ENCODE measurements at regions not wholly inside any gene's neighbourhood (a gene's known extent, or its start where the extent isn't known, plus 50 kb on each side); places are given as distances from the start of the nearest gene placed in this dataset.

- no peak for DNase-seq
These were observed 122.0 kb downstream of the OLFM4 start for GRCh38 chr13:53150568-53150967.

GRCh38 chr13:53151336-53152056 lies 122.9 kb downstream of the OLFM4 start:
- DNase-seq, result peak; percentile 73

DNA sequence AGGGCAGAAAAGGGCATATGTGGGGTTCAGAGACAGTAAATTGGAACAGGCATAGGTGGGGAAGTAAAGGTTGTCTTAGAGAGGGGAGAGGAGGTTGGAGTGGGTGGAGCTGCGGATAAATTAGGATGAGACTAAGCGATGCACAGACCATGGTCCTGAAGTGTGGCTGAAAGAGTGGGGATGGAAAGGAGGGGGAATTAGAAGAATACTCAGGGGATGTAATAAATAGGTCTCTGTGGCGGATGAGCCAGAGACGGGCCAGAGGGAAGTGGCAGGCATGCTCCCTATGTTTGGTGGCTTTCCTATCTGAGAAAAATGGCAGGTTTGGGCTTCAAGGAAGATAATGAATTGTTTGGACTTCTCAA lies 123.4 kb downstream of the OLFM4 start:
- DNase-seq, result no peak

- DNase-seq, result no peak
These were observed 129.6 kb downstream of the OLFM4 start for GRCh38 chr13:53158201-53158600.

GRCh38 chr13:53159431-53159830 lies 130.8 kb downstream of the OLFM4 start:
- no peak for DNase-seq

- DNase-seq, result no peak
These were observed 131.6 kb downstream of the OLFM4 start for GRCh38 chr13:53160211-53160610.

DNA sequence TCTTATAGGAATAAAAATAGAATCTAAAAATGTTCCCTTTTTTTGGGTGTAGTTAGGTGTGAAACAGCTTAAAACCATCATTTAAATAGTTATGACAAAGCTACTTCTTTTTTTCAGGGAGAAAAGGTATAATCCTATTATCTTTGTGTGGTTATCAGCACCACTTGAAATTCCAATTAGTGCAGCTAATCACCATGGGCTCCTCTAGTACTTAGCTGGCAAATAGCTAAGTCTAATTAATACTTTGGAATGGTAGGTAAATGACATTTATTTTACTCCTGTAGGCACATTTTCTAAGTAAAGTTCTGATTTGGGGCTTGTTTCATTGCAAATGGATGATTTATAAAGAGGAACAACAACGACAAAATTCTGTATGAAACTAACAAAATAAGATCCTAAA lies 132.6 kb downstream of the OLFM4 start:
- DNase-seq, result no peak

DNA sequence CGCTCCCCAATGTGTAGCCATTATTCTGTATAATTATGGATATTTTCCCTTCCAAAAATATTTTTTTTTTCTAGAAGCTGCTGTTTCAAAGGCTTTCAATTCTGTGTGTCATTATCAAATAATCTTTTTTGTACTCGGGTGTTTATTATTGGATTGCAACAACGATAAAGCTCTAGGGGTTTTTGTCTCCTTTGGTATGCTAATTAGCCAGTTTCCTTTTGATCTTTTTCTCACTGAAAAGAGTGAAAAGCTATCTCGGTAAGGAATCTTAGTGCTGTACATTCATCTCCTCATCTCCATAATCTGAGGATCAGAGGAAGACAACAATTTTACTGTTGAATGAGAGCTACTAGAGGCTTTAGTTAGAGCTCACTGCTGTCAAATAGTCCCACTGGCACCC lies 136.6 kb downstream of the OLFM4 start:
- no peak for DNase-seq

DNA sequence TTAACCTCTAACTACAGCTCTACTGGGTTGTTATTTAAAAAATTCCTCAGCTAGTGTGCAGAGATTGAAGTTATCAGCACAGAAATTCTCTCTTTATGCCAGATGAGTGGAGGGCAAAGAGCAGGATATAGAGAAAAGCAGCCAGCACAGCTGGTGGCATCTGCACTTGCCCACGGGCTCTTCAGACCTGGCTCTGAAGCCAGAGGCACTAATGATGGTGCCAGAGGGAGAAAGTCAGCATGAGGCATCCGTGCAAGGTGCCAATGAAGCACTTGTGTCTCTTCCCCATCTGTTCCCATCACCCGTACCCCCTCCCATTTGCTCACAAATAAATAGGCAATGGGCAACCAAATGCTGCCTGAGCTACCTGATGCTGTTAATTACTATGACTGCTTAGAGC lies 138.9 kb downstream of the OLFM4 start:
- no peak for DNase-seq

DNA sequence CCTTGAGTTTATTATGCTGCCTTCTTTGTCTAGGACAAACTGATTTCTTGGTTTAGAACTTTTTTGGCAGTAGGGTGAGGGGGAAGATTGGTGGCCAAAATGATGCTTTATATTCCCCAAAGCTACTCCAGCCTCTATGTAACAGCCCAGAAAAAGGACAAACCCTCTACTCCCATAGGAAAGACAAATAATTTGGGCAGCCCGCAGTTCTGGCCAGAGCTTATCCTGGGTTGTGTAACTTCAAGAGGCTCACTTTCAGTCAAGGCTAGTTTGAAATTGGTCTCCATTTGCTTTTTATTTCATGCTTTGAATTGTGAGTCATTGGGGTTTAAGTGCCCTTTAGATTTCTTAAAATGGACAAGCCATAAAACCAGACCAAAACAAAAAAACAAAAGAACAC lies 142.3 kb downstream of the OLFM4 start:
- no peak for DNase-seq

DNA sequence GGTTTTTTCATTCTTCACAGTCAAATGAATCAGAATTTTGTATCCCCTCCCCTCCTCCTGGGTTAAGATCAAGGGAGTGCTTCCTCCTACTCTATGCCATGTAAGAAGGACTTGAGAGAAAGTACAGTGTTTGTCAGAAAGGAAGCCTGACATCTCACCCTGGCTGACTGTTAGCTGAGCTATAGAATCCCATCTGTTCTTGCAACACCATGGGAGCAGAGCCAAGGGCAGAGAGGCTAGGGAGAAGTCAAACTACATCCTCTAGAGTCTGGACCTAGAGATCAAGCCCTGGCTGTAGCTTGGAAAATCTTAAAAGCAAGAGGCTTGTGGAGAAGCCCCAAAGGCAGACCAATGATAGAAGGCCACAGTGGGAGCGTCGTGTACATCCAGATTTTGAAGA lies 145.9 kb downstream of the OLFM4 start:
- no peak for DNase-seq

- DNase-seq, result no peak
These were observed 152.1 kb downstream of the OLFM4 start for GRCh38 chr13:53180684-53181083.

DNA sequence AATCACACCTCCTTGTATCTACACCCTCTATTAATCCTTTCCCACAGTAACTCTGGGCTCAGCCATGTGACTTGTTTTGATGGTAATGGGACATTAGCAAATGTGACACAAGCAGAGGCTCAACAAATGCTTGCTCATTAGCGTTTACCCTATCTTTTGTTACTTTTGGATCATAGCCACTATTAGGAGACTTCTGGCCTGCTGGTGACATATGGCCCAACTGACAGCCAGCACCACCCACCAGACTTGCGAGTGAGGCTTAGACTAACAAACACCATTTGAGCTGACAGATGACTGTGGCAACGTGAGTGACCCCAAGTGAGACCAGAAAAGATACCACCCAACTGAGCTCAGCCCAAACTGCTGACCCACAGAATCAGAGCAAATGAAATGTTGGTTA lies 154.1 kb downstream of the OLFM4 start:
- DNase-seq, result no peak

GRCh38 chr13:53188120-53188519 lies 159.5 kb downstream of the OLFM4 start:
- DNase-seq, result no peak

DNA sequence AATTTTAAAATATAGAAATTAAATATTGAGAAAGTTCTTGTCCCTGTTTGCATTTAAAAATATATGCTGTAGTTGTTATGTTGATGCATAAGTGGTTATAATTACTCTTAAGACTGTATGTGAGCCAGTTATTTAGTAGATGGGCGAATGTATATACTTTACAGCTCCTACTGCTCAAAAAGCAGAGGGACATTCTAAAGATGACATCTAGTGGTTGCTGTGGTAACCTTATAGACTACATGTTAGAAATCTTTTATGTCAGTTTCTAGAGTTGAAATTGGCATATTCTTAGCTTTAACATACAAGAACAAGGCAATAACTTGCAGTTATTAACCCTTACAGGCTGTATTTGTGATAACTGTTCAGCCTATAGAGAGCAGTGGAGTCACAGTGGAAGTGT lies 160.5 kb downstream of the OLFM4 start:
- DNase-seq, result no peak

DNA sequence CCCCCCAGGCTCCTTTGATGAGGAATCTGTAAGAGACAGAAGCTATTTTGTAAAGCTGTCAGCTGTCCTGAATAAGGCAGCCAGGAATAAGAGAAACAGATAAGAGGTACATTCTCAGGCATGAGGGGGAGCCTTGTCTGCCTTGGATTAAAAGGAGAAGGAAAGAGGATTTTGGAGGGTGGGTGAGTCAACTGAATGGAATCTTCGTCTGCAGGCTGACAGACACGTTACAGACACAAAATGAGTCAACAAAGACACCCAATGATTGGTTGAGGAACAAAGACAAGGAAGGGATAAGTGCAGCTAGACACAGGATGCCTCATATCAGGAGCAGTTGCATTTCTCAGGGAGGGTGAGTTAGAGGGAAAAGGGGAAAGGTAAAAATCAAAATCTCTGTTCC lies 162.5 kb downstream of the OLFM4 start:
- DNase-seq, result peak; percentile 84

GRCh38 chr13:53197424-53197823 lies 168.8 kb downstream of the OLFM4 start:
- no peak for DNase-seq

DNA sequence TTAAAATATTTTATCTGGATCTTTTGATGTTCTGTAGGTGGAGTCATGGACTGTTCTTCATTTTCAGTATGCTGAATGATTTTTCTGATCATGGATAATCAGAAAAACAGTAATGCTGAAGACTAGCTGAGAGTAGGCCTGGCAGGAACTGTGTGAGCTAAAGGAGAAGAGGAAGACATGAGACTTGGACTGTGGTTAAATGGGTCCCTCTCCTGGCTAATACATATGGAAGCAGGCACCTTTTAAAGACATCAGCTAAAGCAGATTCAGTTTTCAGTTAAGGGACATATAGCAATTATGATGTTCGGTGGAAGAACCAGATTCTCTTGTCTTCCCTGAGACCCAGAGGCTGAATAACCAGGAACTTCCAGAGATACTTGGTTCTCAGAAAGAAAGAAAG lies 169.4 kb downstream of the OLFM4 start:
- DNase-seq, result no peak

GRCh38 chr13:53198736-53199135 lies 170.1 kb downstream of the OLFM4 start:
- no peak for DNase-seq

- DNase-seq, result no peak
These were observed 171.5 kb downstream of the OLFM4 start for GRCh38 chr13:53200075-53200474.

DNA sequence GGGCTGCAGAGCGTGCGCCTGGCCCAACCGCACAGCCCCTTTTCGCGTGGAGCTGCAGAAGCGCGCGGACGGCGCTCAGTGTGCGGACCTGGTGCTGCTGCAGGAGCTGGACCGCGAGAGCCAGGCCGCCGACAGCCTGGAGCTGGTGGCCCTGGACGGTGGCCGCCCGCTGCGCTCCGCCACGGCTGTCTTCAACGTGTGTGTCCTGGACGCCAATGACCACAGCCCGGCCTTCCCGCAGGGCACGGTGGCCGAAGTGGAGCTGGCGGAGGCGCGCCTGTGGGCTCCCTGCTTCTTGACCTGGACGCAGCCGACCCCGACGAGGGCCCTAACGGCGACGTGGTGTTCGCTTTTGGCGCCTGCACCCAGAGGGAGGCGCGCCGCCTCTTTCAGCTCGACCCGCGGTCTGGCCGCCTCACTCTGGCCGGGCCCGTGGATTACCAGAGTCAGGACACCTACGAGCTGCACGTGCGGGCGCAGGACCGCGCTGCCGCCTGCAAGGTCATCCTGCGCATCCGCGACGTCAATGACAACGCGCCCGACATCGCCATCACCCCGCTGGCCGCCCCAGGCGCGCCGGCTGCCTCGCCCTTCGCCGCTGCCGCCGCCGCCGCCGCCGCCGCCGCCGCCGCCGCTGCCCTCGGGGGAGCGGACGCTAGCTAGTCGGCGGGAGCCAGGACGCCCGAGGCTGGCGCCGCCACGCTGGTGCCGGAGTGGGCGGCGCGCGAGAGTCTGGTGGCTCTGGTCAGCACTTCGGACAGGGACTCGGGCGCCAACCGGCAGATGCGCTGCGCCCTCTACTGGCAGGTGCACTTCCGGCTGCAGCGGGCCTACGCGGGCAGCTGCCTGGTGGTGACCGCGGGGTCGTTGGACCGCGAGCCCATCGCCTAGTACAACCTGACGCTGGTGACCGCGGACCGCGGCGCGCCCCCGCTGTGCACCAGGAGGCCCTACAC lies 172.2 kb downstream of the OLFM4 start:
- peak; percentile 45 for DNase-seq

GRCh38 chr13:53201454-53202225 lies 173.0 kb downstream of the OLFM4 start:
- DNase-seq, result no peak

GRCh38 chr13:53204598-53204997 lies 176.0 kb downstream of the OLFM4 start:
- no peak for DNase-seq

DNA sequence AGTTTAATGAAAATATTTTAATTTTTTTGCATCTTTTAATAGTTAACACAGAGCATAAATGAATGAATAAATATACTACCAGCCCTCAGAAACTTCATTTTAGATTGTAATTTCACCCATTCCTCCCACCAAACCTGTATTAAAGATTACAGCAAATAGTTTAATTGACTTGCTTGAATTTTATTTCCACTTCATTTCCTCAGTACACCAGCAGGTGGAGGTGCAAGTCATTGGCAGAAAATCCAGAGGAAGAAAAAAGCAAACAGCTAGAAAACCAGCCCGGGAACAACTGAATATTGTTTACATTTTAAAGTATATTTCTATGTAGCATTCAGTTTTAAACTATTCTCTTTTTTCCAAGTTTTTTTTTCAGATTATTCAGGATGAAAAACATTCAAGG lies 177.8 kb downstream of the OLFM4 start:
- DNase-seq, result no peak
